ENCODE measurements at regions not wholly inside any gene's neighbourhood (a gene's known extent, or its start where the extent isn't known, plus 50 kb on each side); places are given as distances from the start of the nearest gene placed in this dataset.

DNA sequence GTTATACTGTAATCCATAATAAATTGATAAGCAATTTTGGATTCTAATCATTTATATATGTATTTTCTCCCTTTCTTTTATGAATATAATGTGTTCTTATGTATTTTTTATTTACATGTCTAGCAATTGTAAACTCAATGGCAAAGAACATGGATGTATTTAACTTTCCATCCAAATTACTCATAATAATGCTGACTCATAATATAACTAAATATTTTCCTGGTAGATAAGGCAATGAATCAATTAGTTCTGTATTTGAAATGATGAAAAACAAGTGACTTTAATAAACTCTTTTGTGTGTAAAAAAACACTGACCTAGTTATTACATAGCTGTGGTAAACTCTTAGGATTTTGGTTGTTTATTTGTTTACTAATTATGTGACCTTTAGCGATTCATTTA is 211.2 kb downstream of the DTHD1 start:
- Histone ChIP-seq H2AFZ (ENCODE audit: insufficient read depth, low read depth, low read length, poor library complexity, severe bottlenecking) (no peak overlapping the region), H3K27me3 (replicated peaks in 1 of 4; ENCODE audit: control extremely low read depth in 1 of 4, control insufficient read depth in 3 of 4, insufficient read depth in 4 of 4, low read length in 3 of 4) (no peaks in the 10 kb centered on the region), H3K4me1 (ENCODE audit: control insufficient read depth in 2 of 2, insufficient read depth in 2 of 2, low read length in 2 of 2) (no peaks in the 10 kb centered on the region), H3K79me2 (ENCODE audit: control insufficient read depth, insufficient read depth, low read length) (no peaks in the 10 kb centered on the region), H3K27ac (ENCODE audit: low read length in 2 of 2) (no peak overlapping the region), H3K9ac (ENCODE audit: low read length) (no peak overlapping the region), H3K9me3 (ENCODE audit: control extremely low read depth in 1 of 3, control insufficient read depth in 2 of 3, insufficient read depth in 1 of 3, low read length in 2 of 3) (no peaks in the 10 kb centered on the region), H4K20me1 (ENCODE audit: control insufficient read depth, insufficient read depth, low read length, poor library complexity, severe bottlenecking) (no peaks in the 10 kb centered on the region), H3K4me2 (replicated peaks; ENCODE audit: low read depth, low read length, poor library complexity, severe bottlenecking) (no peak overlapping the region), H3K36me3 (replicated peaks in 1 of 2; ENCODE audit: control extremely low read depth in 1 of 2, control insufficient read depth in 1 of 2, extremely low read depth in 1 of 2, insufficient read depth in 2 of 2, low read length in 1 of 2) (no peaks in the 10 kb centered on the region), H3K4me3 (ENCODE audit: control extremely low read depth in 1 of 5, extremely low read depth in 1 of 5, insufficient read depth in 1 of 5, low read depth in 2 of 5, low read length in 4 of 5) (no peak overlapping the region)
- no CpG with 5 or more reads among the region's 1 CpG for WGBS (ENCODE audit: insufficient coverage)
- ATAC-seq (ENCODE audit: low read depth) (no peak), DNase-seq (no peak)
- H3K9me3 Mint-ChIP-seq (ENCODE audit: insufficient read depth): no peaks in the 10 kb centered on the region
- H3K4me3 Mint-ChIP-seq: no peak overlapping the region
- POLR2A ChIA-PET: no interaction called here
- no peaks in the 10 kb centered on the region for H3K4me1 Mint-ChIP-seq
- no peak for TF ChIP-seq EZH2 (IDR thresholded peaks at IDR 0.05; ENCODE audit: borderline replicate concordance, insufficient read depth, low read depth, low read length, poor library complexity, severe bottlenecking)
- TF ChIP-seq, protein P1, sequence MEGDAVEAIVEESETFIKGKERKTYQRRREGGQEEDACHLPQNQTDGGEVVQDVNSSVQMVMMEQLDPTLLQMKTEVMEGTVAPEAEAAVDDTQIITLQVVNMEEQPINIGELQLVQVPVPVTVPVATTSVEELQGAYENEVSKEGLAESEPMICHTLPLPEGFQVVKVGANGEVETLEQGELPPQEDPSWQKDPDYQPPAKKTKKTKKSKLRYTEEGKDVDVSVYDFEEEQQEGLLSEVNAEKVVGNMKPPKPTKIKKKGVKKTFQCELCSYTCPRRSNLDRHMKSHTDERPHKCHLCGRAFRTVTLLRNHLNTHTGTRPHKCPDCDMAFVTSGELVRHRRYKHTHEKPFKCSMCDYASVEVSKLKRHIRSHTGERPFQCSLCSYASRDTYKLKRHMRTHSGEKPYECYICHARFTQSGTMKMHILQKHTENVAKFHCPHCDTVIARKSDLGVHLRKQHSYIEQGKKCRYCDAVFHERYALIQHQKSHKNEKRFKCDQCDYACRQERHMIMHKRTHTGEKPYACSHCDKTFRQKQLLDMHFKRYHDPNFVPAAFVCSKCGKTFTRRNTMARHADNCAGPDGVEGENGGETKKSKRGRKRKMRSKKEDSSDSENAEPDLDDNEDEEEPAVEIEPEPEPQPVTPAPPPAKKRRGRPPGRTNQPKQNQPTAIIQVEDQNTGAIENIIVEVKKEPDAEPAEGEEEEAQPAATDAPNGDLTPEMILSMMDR (IDR thresholded peaks at IDR 0.05): no peak
- CTCF ChIA-PET: no interaction called here
- H3K27me3 Mint-ChIP-seq: no peaks in the 10 kb centered on the region
- no peak overlapping the region for H3K27ac Mint-ChIP-seq
- intact Hi-C loops (cut with micrococcal nuclease): no loop called here

GRCh38 chr4:36493251-36493650 is 211.8 kb downstream of the DTHD1 start:
- CTCF ChIA-PET: no interaction called here
- no CpG with 5 or more reads among the region's 1 CpG for WGBS (ENCODE audit: insufficient coverage)
- Histone ChIP-seq H3K36me3 (replicated peaks in 1 of 2; ENCODE audit: control extremely low read depth in 1 of 2, control insufficient read depth in 1 of 2, extremely low read depth in 1 of 2, insufficient read depth in 2 of 2, low read length in 1 of 2) (no peaks in the 10 kb centered on the region), H3K9ac (ENCODE audit: low read length) (no peak overlapping the region), H3K27ac (ENCODE audit: low read length in 2 of 2) (no peak overlapping the region), H3K27me3 (replicated peaks in 1 of 4; ENCODE audit: control extremely low read depth in 1 of 4, control insufficient read depth in 3 of 4, insufficient read depth in 4 of 4, low read length in 3 of 4) (no peaks in the 10 kb centered on the region), H4K20me1 (ENCODE audit: control insufficient read depth, insufficient read depth, low read length, poor library complexity, severe bottlenecking) (no peaks in the 10 kb centered on the region), H3K9me3 (ENCODE audit: control extremely low read depth in 1 of 3, control insufficient read depth in 2 of 3, insufficient read depth in 1 of 3, low read length in 2 of 3) (no peaks in the 10 kb centered on the region), H3K4me1 (ENCODE audit: control insufficient read depth in 2 of 2, insufficient read depth in 2 of 2, low read length in 2 of 2) (no peaks in the 10 kb centered on the region), H3K79me2 (ENCODE audit: control insufficient read depth, insufficient read depth, low read length) (no peaks in the 10 kb centered on the region), H3K4me2 (replicated peaks; ENCODE audit: low read depth, low read length, poor library complexity, severe bottlenecking) (no peak overlapping the region), H3K4me3 (ENCODE audit: control extremely low read depth in 1 of 5, extremely low read depth in 1 of 5, insufficient read depth in 1 of 5, low read depth in 2 of 5, low read length in 4 of 5) (no peak overlapping the region), H2AFZ (ENCODE audit: insufficient read depth, low read depth, low read length, poor library complexity, severe bottlenecking) (no peak overlapping the region)
- intact Hi-C loops (cut with micrococcal nuclease): no loop called here
- ATAC-seq (ENCODE audit: low read depth) (no peak), DNase-seq (no peak)
- TF ChIP-seq, protein P1 (IDR thresholded peaks at IDR 0.05): no peak
- no peak for TF ChIP-seq EZH2 (IDR thresholded peaks at IDR 0.05; ENCODE audit: borderline replicate concordance, insufficient read depth, low read depth, low read length, poor library complexity, severe bottlenecking)
- POLR2A ChIA-PET: no interaction called here
- Mint-ChIP-seq H3K4me3 (no peak overlapping the region), H3K27ac (no peak overlapping the region), H3K9me3 (ENCODE audit: insufficient read depth) (no peaks in the 10 kb centered on the region), H3K4me1 (no peaks in the 10 kb centered on the region), H3K27me3 (no peaks in the 10 kb centered on the region)

Measured in B cell (primary cell).